Lung (tissue), 11 donors: ENCODE measurements at regions not wholly inside any gene's neighbourhood (a gene's known extent, or its start where the extent isn't known, plus 50 kb on each side); places are given as distances from the start of the nearest gene placed in this dataset.

Experiments used
- ATAC-seq: fragments of 200-7000 bp; cut with Tn5 transposase; one replicate; pipeline ENCODE4 v1.9.1; 2020; ENCODE audit warnings: moderate number of reproducible peaks; ENCODE audit not compliant: insufficient read depth, low FRiP score
- DNase-seq, 3 donors: peaks; one replicate each; pipeline ENCODE4 v3.0.0-alpha.2; 2013 to 2017
- H3K27ac ChIP-seq, 2 donors: one replicate each; pipeline ENCODE4 v1.5.1; 2013; ENCODE audit warnings: mild to moderate bottlenecking in 2 of 2, moderate library complexity in 2 of 2, control low read depth in 1 of 2, inconsistent platforms in 1 of 2, low read depth in 1 of 2, low read length in 1 of 2
- H3K27me3 ChIP-seq, 3 donors: one replicate each; pipeline ENCODE4 v1.5.1; 2013; ENCODE audit warnings: low read length in 2 of 3; ENCODE audit not compliant: control insufficient read depth in 3 of 3, insufficient read depth in 3 of 3
- H3K36me3 ChIP-seq, 4 donors: one replicate each; pipeline ENCODE4 v1.5.1; 2013; ENCODE audit warnings: low read length in 4 of 4, mild to moderate bottlenecking in 1 of 4, moderate library complexity in 1 of 4; ENCODE audit not compliant: control insufficient read depth in 4 of 4, insufficient read depth in 4 of 4
- H3K4me1 ChIP-seq, 5 donors: one replicate each; pipeline ENCODE4 v1.5.1; 2013; ENCODE audit warnings: low read length in 5 of 5, mild to moderate bottlenecking in 2 of 5, moderate library complexity in 1 of 5; ENCODE audit not compliant: control insufficient read depth in 5 of 5, insufficient read depth in 5 of 5
- H3K4me3 ChIP-seq: one replicate; pipeline ENCODE4 v1.5.1; 2013; ENCODE audit warnings: mild to moderate bottlenecking, control low read depth, moderate library complexity
- H3K9ac ChIP-seq, 2 donors: one replicate each; pipeline ENCODE4 v1.5.1; 2013; ENCODE audit warnings: low read length in 2 of 2, control low read depth in 1 of 2; ENCODE audit not compliant: insufficient read depth in 1 of 2
- H3K9me3 ChIP-seq, 4 donors: one replicate each; pipeline ENCODE4 v1.5.1; 2013; ENCODE audit warnings: low read length in 3 of 4, mild to moderate bottlenecking in 1 of 4, moderate library complexity in 1 of 4; ENCODE audit not compliant: control insufficient read depth in 4 of 4, insufficient read depth in 3 of 4
- CTCF ChIP-seq: IDR thresholded peaks from 2 replicates; pipeline ENCODE4 v1.5.1; 2012; ENCODE audit warnings: mild to moderate bottlenecking; ENCODE audit errors: control extremely low read depth, extremely low read depth
- WGBS, 2 donors: extraction: QIAGEN DNeasy Blood & Tissue Kit; methylation state at CpG; one replicate each; pipeline ENCODE4 v1.1.7; 2013; 5-methylcytosine and 5-hydroxymethylcytosine counted together
- donor health status: control.
- donor health status: control.
- donor health status: Bipolar disorder and iron deficiency.
- donor health status: healthy.
- donor health status: DM: yes; HTN: yes; CAD: no.

GRCh38 chr3:31247850-31248562, 284.7 kb upstream of the STT3B start:
- Histone ChIP-seq H3K9me3 (peaks cover 0 to 2% (median 0%) of the 10 kb centered on the region in 4 donors), H3K4me3 (no peak overlapping the region), H3K27ac (no peak overlapping the region), H3K36me3 (no peaks in the 10 kb centered on the region), H3K4me1 (no peaks in the 10 kb centered on the region), H3K9ac (no peak overlapping the region), H3K27me3 (no peaks in the 10 kb centered on the region)
- no peak for DNase-seq
- no peak for ATAC-seq
- 77 to 88% methylated on average over 5 of the region's 5 CpGs for WGBS, 2 donors
- no peak for TF ChIP-seq CTCF

GRCh38 chr3:31248563-31248992, 284.1 kb upstream of the STT3B start:
- Histone ChIP-seq H3K36me3 (no peaks in the 10 kb centered on the region), H3K9ac (no peak overlapping the region), H3K9me3 (peaks cover 0 to 2% (median 0%) of the 10 kb centered on the region in 4 donors), H3K27me3 (no peaks in the 10 kb centered on the region), H3K27ac (no peak overlapping the region), H3K4me3 (no peak overlapping the region), H3K4me1 (no peaks in the 10 kb centered on the region)
- ATAC-seq (no peak), DNase-seq (no peak)
- no peak for TF ChIP-seq CTCF
- WGBS, 2 donors = 93 to 97% methylated on average over 6 of the region's 6 CpGs

GRCh38 chr3:31249545-31249944, 283.2 kb upstream of the STT3B start:
- H3K36me3 ChIP-seq = no peaks in the 10 kb centered on the region
- H3K9me3 ChIP-seq = peaks cover 0 to 2% (median 0%) of the 10 kb centered on the region in 4 donors
- ATAC-seq (no peak), DNase-seq (no peak)
- H3K4me1 ChIP-seq = no peaks in the 10 kb centered on the region
- no peak for TF ChIP-seq CTCF
- no peak overlapping the region for H3K9ac ChIP-seq
- no peak overlapping the region for H3K4me3 ChIP-seq
- no peak overlapping the region for H3K27ac ChIP-seq
- H3K27me3 ChIP-seq = no peaks in the 10 kb centered on the region
